Tibial nerve (tissue), 4 donors: ENCODE measurements at regions not wholly inside any gene's neighbourhood (a gene's known extent, or its start where the extent isn't known, plus 50 kb on each side); places are given as distances from the start of the nearest gene placed in this dataset.

ENCODE experiments used
- DNase-seq, 2 donors: peaks; one replicate each; pipeline ENCODE4 v3.0.0-alpha.2; 2019; ENCODE audit warnings: low spot score in 2 of 2
- H3K27ac ChIP-seq, 4 donors: fragments of 200-600 bp; sonication (generic) in 3 of 4; one replicate each; pipeline ENCODE4 v1.5.1; 2017 to 2019; ENCODE audit warnings: mild to moderate bottlenecking in 1 of 4
- H3K27me3 ChIP-seq, 2 donors: fragments of 200-600 bp; sonication (generic) in 1 of 2; one replicate each; pipeline versions ENCODE4 v1.5.1 to v1.6.0; 2017 to 2019
- H3K36me3 ChIP-seq, 3 donors: fragments of 200-600 bp; sonication (generic); one replicate each; pipeline ENCODE4 v1.5.1; 2018 to 2019
- H3K4me1 ChIP-seq, 4 donors: fragments of 200-600 bp; sonication (generic) in 3 of 4; one replicate each; pipeline ENCODE4 v1.5.1; 2017 to 2019
- H3K4me3 ChIP-seq, 4 donors: fragments of 200-600 bp; sonication (generic) in 3 of 4; one replicate each; pipeline ENCODE4 v1.5.1; 2017 to 2019; ENCODE audit warnings: mild to moderate bottlenecking in 1 of 4, moderate library complexity in 1 of 4
- H3K9me3 ChIP-seq, 4 donors: fragments of 200-600 bp; sonication (generic) in 3 of 4; one replicate each; pipeline ENCODE4 v1.5.1; 2017 to 2019
- CTCF ChIP-seq, 5 experiments: fragments of 200-600 bp in 3 of 5; fragments of 450-650 bp in 2 of 5; sonication (generic) in 3 of 5; IDR thresholded peaks; one replicate each; pipeline ENCODE4 v1.5.1; 2016 to 2019; ENCODE audit warnings: antibody characterized with exemption in 5 of 5, mild to moderate bottlenecking in 3 of 5, moderate library complexity in 2 of 5
- EP300 ChIP-seq, 2 donors: sonication (generic); formaldehyde crosslinking; IDR thresholded peaks; one replicate each; pipeline ENCODE4 v1.6.1; 2017; ENCODE audit warnings: antibody characterized with exemption in 2 of 2, mild to moderate bottlenecking in 1 of 2
- POLR2A ChIP-seq, 2 donors: fragments of 450-650 bp; IDR thresholded peaks; one replicate each; pipeline ENCODE4 v1.6.1; 2017; ENCODE audit warnings: antibody characterized with exemption in 2 of 2, mild to moderate bottlenecking in 2 of 2, moderate library complexity in 2 of 2
- WGBS, 2 donors: methylation state at CpG; one replicate each; pipeline ENCODE4 v1.1.5; 2018; 5-methylcytosine and 5-hydroxymethylcytosine counted together

DNA sequence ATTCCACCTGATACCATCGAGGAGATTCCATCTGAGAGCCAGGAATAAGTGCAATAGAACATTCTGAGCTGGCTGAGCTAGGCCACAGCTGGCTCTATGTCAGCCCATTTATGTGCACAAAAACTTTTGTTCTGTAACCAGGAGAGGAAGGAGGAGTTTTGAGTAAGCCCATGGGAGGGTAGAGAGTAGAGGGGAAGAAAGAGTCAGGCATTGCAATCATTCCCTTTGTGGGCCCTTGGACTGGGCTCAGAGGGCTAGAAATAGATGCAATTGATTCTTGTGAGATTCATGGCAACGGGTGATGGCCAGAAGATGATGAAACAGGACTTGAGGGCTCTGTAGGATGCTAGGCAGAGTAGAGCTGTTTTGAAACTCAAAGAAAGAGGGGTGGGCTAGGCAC, 104.6 kb upstream of the KIF5B start:
- no peak overlapping the region for H3K27ac ChIP-seq
- no peak for TF ChIP-seq EP300 (IDR thresholded peaks at IDR 0.05)
- no peak for TF ChIP-seq CTCF (IDR thresholded peaks at IDR 0.05)
- no peak for TF ChIP-seq POLR2A (IDR thresholded peaks at IDR 0.05)
- no peaks in the 10 kb centered on the region for H3K27me3 ChIP-seq
- peaks cover 0 to 7% (median 0%) of the 10 kb centered on the region in 4 donors for H3K9me3 ChIP-seq
- H3K36me3 ChIP-seq, result no peaks in the 10 kb centered on the region
- no peak for DNase-seq
- no peaks in the 10 kb centered on the region for H3K4me1 ChIP-seq
- no peak overlapping the region for H3K4me3 ChIP-seq
- whole genome bisulfite sequencing, 2 donors, result 63% methylated on average over 2 of the region's 2 CpGs

DNA sequence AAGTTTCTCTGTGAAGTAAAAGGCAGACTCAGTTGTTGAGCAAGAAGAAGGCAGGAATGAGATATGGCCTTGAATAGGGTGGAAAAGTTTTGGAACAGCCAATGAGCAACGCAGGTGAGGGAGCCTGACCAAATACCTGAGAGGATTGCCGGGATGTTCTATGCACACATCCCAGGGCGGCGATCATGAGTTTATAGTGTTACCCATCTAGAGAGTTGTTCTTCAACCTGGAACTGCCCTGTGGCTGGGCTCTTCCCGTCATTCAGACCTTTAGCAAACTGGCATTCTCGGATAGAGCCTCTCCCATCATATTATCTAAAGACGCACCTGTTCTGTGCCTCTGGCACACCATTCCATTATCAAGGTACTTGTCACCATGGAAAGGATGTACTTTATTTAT, 103.0 kb upstream of the KIF5B start:
- Histone ChIP-seq H3K9me3 (peaks cover 0 to 22% (median 0%) of the 10 kb centered on the region in 4 donors), H3K36me3 (no peaks in the 10 kb centered on the region), H3K27me3 (no peaks in the 10 kb centered on the region), H3K4me3 (no peak overlapping the region), H3K27ac (no peak overlapping the region), H3K4me1 (no peaks in the 10 kb centered on the region)
- TF ChIP-seq EP300 (IDR thresholded peaks at IDR 0.05) (no peak), POLR2A (IDR thresholded peaks at IDR 0.05) (no peak), CTCF (IDR thresholded peaks at IDR 0.05) (no peak)
- DNase-seq, result no peak
- 94 to 96% methylated on average over 7 of the region's 7 CpGs for WGBS, 2 donors

DNA sequence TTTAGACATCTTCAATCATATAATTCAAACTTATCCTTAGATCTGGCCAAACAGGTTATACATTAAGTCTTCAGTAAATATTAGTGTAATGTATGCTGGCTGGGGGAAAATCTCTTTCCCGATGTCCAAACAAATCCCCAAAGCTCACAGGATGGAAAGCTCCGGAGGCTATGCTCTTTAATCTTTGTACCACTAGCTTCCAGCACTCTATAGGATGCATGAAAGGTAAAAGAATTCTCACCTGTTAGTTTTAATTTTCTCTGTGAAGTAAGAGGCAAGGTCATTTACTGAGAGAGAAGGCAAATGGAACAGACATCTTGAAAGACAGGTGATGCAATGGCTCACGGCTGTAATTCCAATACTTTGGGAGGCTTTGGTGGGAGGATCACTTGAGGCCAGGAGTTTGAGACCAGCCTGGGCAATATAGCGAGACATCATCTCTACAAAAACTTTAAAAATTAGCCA, 99.8 kb upstream of the KIF5B start:
- H3K27me3 ChIP-seq, result no peaks in the 10 kb centered on the region
- no peaks in the 10 kb centered on the region for H3K36me3 ChIP-seq
- TF ChIP-seq EP300 (IDR thresholded peaks at IDR 0.05) (no peak), POLR2A (IDR thresholded peaks at IDR 0.05) (no peak), CTCF (IDR thresholded peaks at IDR 0.05) (no peak)
- 92 to 93% methylated on average over 4 of the region's 4 CpGs for WGBS, 2 donors
- H3K9me3 ChIP-seq, result peaks cover 0 to 39% (median 6%) of the 10 kb centered on the region in 4 donors
- H3K4me1 ChIP-seq, result no peaks in the 10 kb centered on the region
- no peak overlapping the region for H3K27ac ChIP-seq
- H3K4me3 ChIP-seq, result no peak overlapping the region
- DNase-seq, result no peak

DNA sequence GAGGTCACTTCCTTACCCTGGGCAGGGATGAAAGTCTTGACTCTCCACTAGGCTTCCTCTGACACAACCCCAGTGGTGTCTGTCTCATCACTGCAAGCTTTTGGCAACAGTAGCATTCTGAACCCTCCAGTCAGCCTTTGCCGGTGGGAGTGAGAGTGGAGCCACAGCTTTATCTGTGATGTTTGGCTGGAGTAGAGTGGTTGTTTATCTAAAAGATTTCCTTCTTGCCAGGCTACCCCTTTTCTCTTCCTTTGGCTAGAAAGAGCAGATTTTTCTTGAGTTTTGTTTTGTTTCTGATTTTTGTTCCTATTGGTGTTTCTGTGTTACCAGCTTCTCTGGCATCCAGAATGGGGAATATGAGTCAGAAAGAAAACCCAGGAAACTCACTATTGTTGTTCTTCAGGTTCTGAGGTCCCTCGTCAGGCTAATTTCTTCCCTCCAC, 98.9 kb upstream of the KIF5B start:
- DNase-seq, result no peak
- no peak for TF ChIP-seq POLR2A (IDR thresholded peaks at IDR 0.05)
- no peak for TF ChIP-seq EP300 (IDR thresholded peaks at IDR 0.05)
- TF ChIP-seq CTCF (IDR thresholded peaks at IDR 0.05), result no peak
- Histone ChIP-seq H3K27ac (no peak overlapping the region), H3K4me3 (no peak overlapping the region), H3K27me3 (no peaks in the 10 kb centered on the region), H3K4me1 (no peaks in the 10 kb centered on the region), H3K36me3 (no peaks in the 10 kb centered on the region), H3K9me3 (peaks cover 0 to 39% (median 6%) of the 10 kb centered on the region in 4 donors)
- 71 to 76% methylated on average over 2 of the region's 2 CpGs for WGBS, 2 donors

DNA sequence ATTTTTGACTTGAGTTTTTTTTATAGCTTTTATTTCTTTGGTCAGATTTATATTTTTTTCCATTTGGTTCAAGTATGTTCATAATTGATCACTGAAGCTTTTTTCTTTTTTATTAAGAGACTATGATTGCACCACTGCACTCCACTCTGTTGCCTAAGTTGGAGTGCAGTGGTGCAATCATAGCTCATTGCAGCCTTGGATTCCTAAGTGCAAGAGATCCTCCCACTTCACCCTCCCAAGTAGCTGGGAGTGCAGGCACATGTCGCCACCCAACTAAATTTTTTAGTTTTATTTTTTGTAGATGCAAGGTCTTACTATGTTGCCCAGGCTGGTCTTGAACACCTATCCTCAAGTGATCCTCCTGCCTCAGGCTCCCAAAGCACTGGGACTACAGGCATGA, 97.7 kb upstream of the KIF5B start:
- no peak overlapping the region for H3K4me3 ChIP-seq
- no peaks in the 10 kb centered on the region for H3K27me3 ChIP-seq
- WGBS, 2 donors, result 97 to 100% methylated on average over 1 of the region's 1 CpG
- no peak for DNase-seq
- peaks cover 0 to 39% (median 6%) of the 10 kb centered on the region in 4 donors for H3K9me3 ChIP-seq
- no peak overlapping the region for H3K27ac ChIP-seq
- H3K4me1 ChIP-seq, result peaks cover 0 to 3% (median 0%) of the 10 kb centered on the region in 4 donors
- no peak for TF ChIP-seq POLR2A (IDR thresholded peaks at IDR 0.05)
- TF ChIP-seq EP300 (IDR thresholded peaks at IDR 0.05), result no peak
- no peak for TF ChIP-seq CTCF (IDR thresholded peaks at IDR 0.05)
- no peaks in the 10 kb centered on the region for H3K36me3 ChIP-seq
